K562 (cell line): ENCODE measurements at regions not wholly inside any gene's neighbourhood (a gene's known extent, or its start where the extent isn't known, plus 50 kb on each side); places are given as distances from the start of the nearest gene placed in this dataset.
"Not testable (repeated sequence)": the region's sequence is repeated elsewhere in the genome, so short reads cannot be mapped to it uniquely, and the experiment has no call there.

Experiments
- ATAC-seq: fragments of 200-7000 bp; cut with Tn5 transposase; 3 replicates; pipeline ENCODE4 v1.9.1; 2020; ENCODE audit warnings: moderate library complexity
- BruUV-seq: library from RNA; stranded (reverse); fragments of 400-500 nt; replicated peaks from 2 replicates; lab custom pipeline; 2021; lab: Mats Ljungman, UMichigan
- CTCF ChIA-PET: fragments of 300-600 bp; formaldehyde crosslinking; extraction: SDS; loops from one replicate; lab custom pipeline; 2021; ENCODE audit warnings: low intra/inter-chr PET ratio; lab: Yijun Ruan, JAX
- POLR2A ChIA-PET: fragments of 300-600, 350-650 bp; sonication (Branson Sonifier 250); formaldehyde crosslinking; extraction: SDS; loops from one replicate; lab custom pipeline; 2021; ENCODE audit warnings: antibody characterized with exemption, inconsistent platforms; lab: Yijun Ruan, JAX
- DNase-seq, 4 experiments: peaks; one replicate each; pipeline versions ENCODE4 v3.0.0 to v3.0.0-alpha.2; 2011 to 2018; ENCODE audit warnings: low spot score in 3 of 4, mixed read lengths in 3 of 4; ENCODE audit errors: extremely low read depth in 1 of 4
- FAIRE-seq: peaks from 2 replicates; lab custom pipeline; 2011; peaks lifted over from hg19 to GRCh38; lab: Jason Lieb, UNC
- H2AFZ ChIP-seq: 2 replicates; pipeline ENCODE4 v1.6.0; 2011; ENCODE audit warnings: low read depth, low read length, control low read depth, inconsistent platforms
- H3K27ac ChIP-seq: fragments of 200-600 bp; 3 replicates; pipeline ENCODE4 v1.8.0; 2011; ENCODE audit warnings: low read depth, mild to moderate bottlenecking, control low read depth, inconsistent platforms, low read length, moderate library complexity, mixed read lengths; ENCODE audit errors: extremely low read depth
- H3K27me3 ChIP-seq, 2 experiments: fragments of 300-600 bp in 1 of 2; 2 replicates in 1 of 2; 3 replicates in 1 of 2; pipeline versions ENCODE4 v1.6.0 to v1.8.0; 2011; ENCODE audit warnings: inconsistent platforms in 2 of 2, low read length in 2 of 2, mild to moderate bottlenecking in 1 of 2, mixed read lengths in 1 of 2, moderate library complexity in 1 of 2; ENCODE audit not compliant: control insufficient read depth in 2 of 2, insufficient read depth in 2 of 2
- H3K36me3 ChIP-seq: fragments of 300-600 bp; 3 replicates; pipeline ENCODE4 v1.8.0; 2011; ENCODE audit warnings: mild to moderate bottlenecking, low read length, inconsistent platforms; ENCODE audit not compliant: control insufficient read depth, insufficient read depth
- H3K4me1 ChIP-seq, 2 experiments: fragments of 200-600 bp in 1 of 2; replicated peaks in 1 of 2; 2 replicates in 1 of 2; 3 replicates in 1 of 2; pipeline versions ENCODE4 v1.5.1 to v1.8.0; 2011; ENCODE audit warnings: inconsistent platforms in 2 of 2, low read length in 2 of 2, mild to moderate bottlenecking in 1 of 2, mixed read lengths in 1 of 2, moderate library complexity in 1 of 2; ENCODE audit not compliant: control insufficient read depth in 2 of 2, insufficient read depth in 2 of 2
- H3K4me2 ChIP-seq: 2 replicates; pipeline ENCODE4 v1.6.1; 2011; ENCODE audit warnings: low read length, control low read depth, inconsistent platforms, mixed read lengths; ENCODE audit not compliant: insufficient read depth
- H3K4me3 ChIP-seq: fragments of 200-600 bp; sonication (generic), shearing (Covaris generic); 2 replicates; pipeline ENCODE4 v1.5.1; 2016; ENCODE audit warnings: control low read depth, inconsistent platforms
- H3K79me2 ChIP-seq: fragments of 200-600 bp; 3 replicates; pipeline ENCODE4 v1.8.0; 2011; ENCODE audit warnings: low read length, inconsistent platforms; ENCODE audit not compliant: control insufficient read depth, insufficient read depth
- H3K9ac ChIP-seq, 2 experiments: 2 replicates each; pipeline versions ENCODE4 v1.6.0 to v1.6.1; 2011; ENCODE audit warnings: low read depth in 2 of 2, low read length in 2 of 2, control low read depth in 1 of 2, inconsistent platforms in 1 of 2, mild to moderate bottlenecking in 1 of 2, mixed read lengths in 1 of 2; ENCODE audit not compliant: insufficient read depth in 1 of 2
- H3K9me1 ChIP-seq: one replicate; pipeline ENCODE4 v1.6.0; 2011; ENCODE audit warnings: inconsistent platforms, mild to moderate bottlenecking, low read length, moderate library complexity; ENCODE audit not compliant: control insufficient read depth, insufficient read depth
- H3K9me3 ChIP-seq: replicated peaks from 2 replicates; pipeline ENCODE4 v1.5.1; 2011; ENCODE audit warnings: low read depth, low read length, inconsistent platforms; ENCODE audit not compliant: control insufficient read depth, insufficient read depth
- H4K20me1 ChIP-seq: replicated peaks from 2 replicates; pipeline ENCODE4 v1.6.1; 2011; ENCODE audit warnings: low read length, inconsistent platforms, mixed read lengths; ENCODE audit not compliant: control insufficient read depth, insufficient read depth
- LARP7 ChIP-seq: fragments of 450-650 bp; IDR thresholded peaks from 2 replicates; pipeline ENCODE4 v1.6.1; 2016
- TFE3 ChIP-seq: fragments of 450-650 bp; formaldehyde crosslinking; IDR thresholded peaks from 2 replicates; pipeline ENCODE4 v1.4.0; 2020; ENCODE audit warnings: mild to moderate bottlenecking, mixed read lengths
- ZNF512 ChIP-seq: IDR thresholded peaks from 2 replicates; pipeline ENCODE4 v1.6.1; 2016; ENCODE audit warnings: missing genetic modification characterization, missing compliant biosample characterization
- WGBS: fragments of 100-300 bp; shearing (Covaris generic); methylation state at CpG from one replicate; pipeline ENCODE4 v1.1.6; 2016; ENCODE audit warnings: low coverage, mixed read lengths; ENCODE audit not compliant: insufficient coverage; ENCODE audit errors: missing lambda C conversion rate; 5-methylcytosine and 5-hydroxymethylcytosine counted together
- in situ Hi-C: fragments of 300-500 bp; cut with MboI; formaldehyde crosslinking; loops from 4 replicates; pipeline ENCODE4 v1.15.0; 2018; ENCODE audit warnings: inconsistent platforms, mixed read lengths
- intact Hi-C: fragments of 100-400 bp; cut with micrococcal nuclease; formaldehyde crosslinking; loops from 2 replicates; pipeline ENCODE4 v1.14.2; 2022

- H3K27me3 ChIP-seq, result no peaks in the 10 kb centered on the region
- TF ChIP-seq ZNF512 (tag), result peak; percentile 74
- TF ChIP-seq TFE3 (CRISPR knock-in tag), result no peak
- 0 out of 2 replicates have a peak, but pooled peaks have one; percentile 66 for TF ChIP-seq LARP7
- TF ChIP-seq, all 486 proteins: peak for 2
- intact Hi-C loops (no loop called here), in situ Hi-C loops (no loop called here)
- H3K4me2 ChIP-seq, result no peak overlapping the region
- BruUV-seq, result no TSS peak
- FAIRE-seq, result no peak
- no peak overlapping the region for H2AFZ ChIP-seq
- no peak for ATAC-seq
- no peak overlapping the region for H3K4me3 ChIP-seq
- 58% methylated on average over 6 of the region's 6 CpGs for WGBS
- H3K79me2 ChIP-seq, result no peaks in the 10 kb centered on the region
- H3K9me3 ChIP-seq, result no peaks in the 10 kb centered on the region
- no peak overlapping the region for H3K9ac ChIP-seq
- ChIA-PET CTCF (no interaction called here), POLR2A (interaction anchor here (1.4 kb wide), 1 partner anchor 118 kb away, joined by 3 read pairs; no protein-coding TSS in a partner anchor)
- no peaks in the 10 kb centered on the region for H4K20me1 ChIP-seq
- no peak for DNase-seq
- no peaks in the 10 kb centered on the region for H3K9me1 ChIP-seq
- peaks cover 17 to 18% of the 10 kb centered on the region in 2 experiments; a peak in 3 of 5 replicates for H3K4me1 ChIP-seq
- H3K27ac ChIP-seq, result no peak overlapping the region
- H3K36me3 ChIP-seq, result no peaks in the 10 kb centered on the region
Measured at GRCh38 chr6:27747637-27748036, 164.6 kb downstream of the OR2B2 start.

- H3K36me3 ChIP-seq, H3K9me3 ChIP-seq, H2AFZ ChIP-seq, H3K27me3 ChIP-seq, CTCF ChIA-PET, H3K4me3 ChIP-seq, intact Hi-C loops, H3K9ac ChIP-seq, DNase-seq, H3K9me1 ChIP-seq, FAIRE-seq, H3K4me2 ChIP-seq, H3K79me2 ChIP-seq, H3K27ac ChIP-seq, in situ Hi-C loops, ATAC-seq, BruUV-seq, H4K20me1 ChIP-seq: not testable (repeated sequence)
- WGBS, result 44% methylated on average over 4 of the region's 4 CpGs
- peaks cover 15 to 18% of the 10 kb centered on the region in 2 experiments; a peak in 3 of 5 replicates for H3K4me1 ChIP-seq
- POLR2A ChIA-PET, result interaction anchor here (1.4 kb wide), 1 partner anchor 117 kb away, joined by 3 read pairs; no protein-coding TSS in a partner anchor
Measured at GRCh38 chr6:27746860-27747259, 165.3 kb downstream of the OR2B2 start.
